ENCODE measurements at regions not wholly inside any gene's neighbourhood (a gene's known extent, or its start where the extent isn't known, plus 50 kb on each side); places are given as distances from the start of the nearest gene placed in this dataset.
"Not testable (repeated sequence)": the region's sequence is repeated elsewhere in the genome, so short reads cannot be mapped to it uniquely, and the experiment has no call there.

GRCh38 chr12:105423237-105423636 is 92.7 kb downstream of the C12orf75 start:
- in situ Hi-C loops (cut with HindIII; ENCODE audit: low sequenced_read_pairs): loop anchor here (25.0 kb wide), 1 partner anchor 864 kb away; no protein-coding TSS in a partner anchor

DNA sequence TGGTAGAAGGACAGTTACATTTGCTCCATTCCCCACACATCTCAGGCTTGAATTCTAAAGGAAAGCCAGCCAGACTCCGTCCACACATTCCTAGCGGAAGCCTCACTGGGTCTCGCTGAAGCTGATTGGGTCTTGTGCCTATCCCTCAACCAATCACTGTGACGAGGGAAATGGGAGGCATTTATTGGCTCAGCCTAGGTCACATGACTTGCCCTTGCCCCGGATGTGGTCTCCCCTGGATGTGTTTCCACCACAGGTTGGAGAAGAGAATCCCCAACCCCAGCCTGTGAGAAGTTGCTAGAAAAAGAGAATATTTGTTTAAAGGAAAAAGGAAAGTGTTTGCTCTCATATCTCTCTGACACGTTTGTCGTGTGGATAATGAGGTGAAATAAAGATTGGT is 93.4 kb downstream of the C12orf75 start:
- in situ Hi-C loops (cut with HindIII; ENCODE audit: low sequenced_read_pairs): loop anchor here (25.0 kb wide), 1 partner anchor 863 kb away; no protein-coding TSS in a partner anchor

- in situ Hi-C loops (cut with HindIII; ENCODE audit: low sequenced_read_pairs): no loop called here
Measured at GRCh38 chr12:105425254-105426174, 95.0 kb downstream of the C12orf75 start.

DNA sequence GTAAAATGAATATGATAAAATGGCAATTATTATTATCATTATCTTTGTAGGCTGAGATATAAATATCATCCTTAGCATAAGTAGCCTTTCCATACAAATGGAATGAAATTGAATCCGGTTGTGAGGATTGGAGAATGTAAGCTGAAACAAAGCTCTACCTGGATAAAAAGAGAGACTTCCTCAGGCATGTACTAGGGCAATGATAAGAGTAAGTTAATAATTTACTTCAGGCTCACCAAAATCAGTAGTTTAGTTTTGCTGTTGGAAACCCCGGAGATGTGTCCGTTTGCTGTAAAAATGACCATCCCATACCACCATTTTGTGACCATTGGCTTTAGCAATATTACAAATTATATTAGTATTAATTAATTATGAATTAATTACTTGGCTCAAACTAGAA is 96.3 kb downstream of the C12orf75 start:
- in situ Hi-C loops (cut with HindIII; ENCODE audit: low sequenced_read_pairs): no loop called here

- in situ Hi-C loops (cut with HindIII; ENCODE audit: low sequenced_read_pairs): no loop called here
Measured at GRCh38 chr12:105427883-105428282, 97.4 kb downstream of the C12orf75 start.

DNA sequence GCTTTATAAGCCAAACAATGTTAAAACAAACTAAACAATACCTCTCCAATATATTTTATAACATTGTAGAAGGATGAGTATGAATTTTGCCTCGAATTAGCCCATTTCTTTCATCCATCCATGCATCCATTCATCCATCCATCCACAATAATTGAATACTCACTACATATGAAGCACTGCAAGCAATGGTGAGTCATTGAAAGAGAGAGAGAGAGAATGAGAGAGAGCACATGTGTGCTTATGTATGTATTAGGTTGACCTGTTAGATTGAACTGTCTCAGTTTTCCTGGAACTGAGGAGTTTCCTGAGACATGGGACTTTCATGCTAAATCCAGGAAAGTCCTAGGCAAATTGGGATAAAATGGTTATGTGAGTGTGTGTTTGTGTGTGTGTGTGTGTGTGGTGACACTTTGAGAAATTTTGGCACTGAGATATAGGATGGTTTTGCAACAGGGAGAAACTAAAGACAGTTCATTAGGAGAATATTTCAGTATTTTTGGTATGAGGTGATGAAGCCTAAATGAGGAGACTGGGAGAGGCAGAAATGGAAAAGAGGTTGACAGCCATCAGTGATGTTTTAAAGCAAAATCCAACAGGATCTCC is 98.4 kb downstream of the C12orf75 start:
- in situ Hi-C loops (cut with HindIII; ENCODE audit: low sequenced_read_pairs): no loop called here

DNA sequence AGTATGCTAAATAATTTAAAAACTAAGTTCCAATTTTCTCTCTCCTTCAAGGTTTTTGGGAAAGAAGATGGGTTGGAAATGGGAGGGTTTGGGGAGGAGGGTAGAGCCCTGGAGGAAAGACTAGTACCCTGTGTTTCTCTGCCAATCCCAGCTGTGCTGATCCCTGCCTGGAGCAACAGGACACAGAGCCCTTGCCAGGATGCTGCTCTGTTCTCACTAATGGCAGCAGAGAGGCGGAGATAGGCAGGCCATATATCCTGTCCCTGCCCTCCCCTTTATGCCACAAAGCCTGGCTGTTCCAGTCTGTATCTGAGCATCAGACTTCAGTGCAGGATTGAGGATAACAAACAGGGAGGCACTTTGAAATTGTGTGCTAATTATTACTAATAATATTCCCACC is 99.0 kb downstream of the C12orf75 start:
- in situ Hi-C loops (cut with HindIII; ENCODE audit: low sequenced_read_pairs): no loop called here

GRCh38 chr12:105431537-105432100 is 101.1 kb downstream of the C12orf75 start:
- in situ Hi-C loops (cut with HindIII; ENCODE audit: low sequenced_read_pairs): no loop called here

- in situ Hi-C loops (cut with HindIII; ENCODE audit: low sequenced_read_pairs): no loop called here
Measured at GRCh38 chr12:105433804-105434203, 103.3 kb downstream of the C12orf75 start.

DNA sequence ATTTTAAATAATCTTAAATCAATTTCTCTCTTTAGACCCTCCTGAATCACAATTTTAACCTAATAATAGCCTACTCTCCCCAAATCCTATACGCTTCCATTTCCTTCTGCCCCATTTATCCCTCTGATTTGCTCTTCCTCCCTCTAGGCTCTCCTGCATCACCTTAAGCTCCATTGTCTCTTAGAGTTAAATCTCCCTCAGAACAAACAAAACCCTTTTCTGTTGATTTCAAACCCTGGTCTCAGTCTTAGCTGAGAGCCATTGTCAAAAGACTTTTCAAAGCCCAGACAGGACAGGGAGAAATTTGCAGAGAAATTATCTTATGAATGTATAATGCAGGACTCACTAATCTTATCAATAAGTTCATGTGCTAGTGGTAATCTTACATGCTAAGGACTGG is 106.1 kb downstream of the C12orf75 start:
- in situ Hi-C loops (cut with HindIII; ENCODE audit: low sequenced_read_pairs): no loop called here

GRCh38 chr12:105440037-105440664 is 109.7 kb downstream of the C12orf75 start:
- in situ Hi-C loops (cut with HindIII; ENCODE audit: low sequenced_read_pairs): no loop called here

GRCh38 chr12:105443802-105444652 is 113.5 kb downstream of the C12orf75 start:
- in situ Hi-C loops (cut with HindIII; ENCODE audit: low sequenced_read_pairs): no loop called here

DNA sequence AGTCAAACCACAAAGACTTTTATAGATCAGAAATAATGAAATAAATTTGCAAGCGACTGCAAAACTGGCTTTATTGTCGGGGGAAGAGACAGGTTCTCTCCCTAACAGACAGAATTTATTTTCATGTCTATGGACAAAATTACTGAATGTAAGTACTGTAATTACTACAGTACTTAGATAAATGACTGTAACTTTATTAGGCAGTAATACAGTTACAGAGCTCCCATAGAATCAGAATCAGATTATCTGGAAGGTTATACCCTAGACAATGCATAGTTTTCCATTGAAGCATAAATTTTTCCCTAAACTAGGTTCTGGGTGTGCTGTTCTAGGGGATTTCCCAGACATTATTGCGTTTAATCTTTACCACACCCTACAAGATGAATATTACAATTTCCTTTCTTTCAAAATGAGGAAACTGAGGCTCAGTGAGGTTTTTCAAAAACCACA is 114.2 kb downstream of the C12orf75 start:
- in situ Hi-C loops (cut with HindIII; ENCODE audit: low sequenced_read_pairs): no loop called here

- in situ Hi-C loops (cut with HindIII; ENCODE audit: low sequenced_read_pairs): no loop called here
Measured at GRCh38 chr12:105445249-105445648, 114.8 kb downstream of the C12orf75 start.

DNA sequence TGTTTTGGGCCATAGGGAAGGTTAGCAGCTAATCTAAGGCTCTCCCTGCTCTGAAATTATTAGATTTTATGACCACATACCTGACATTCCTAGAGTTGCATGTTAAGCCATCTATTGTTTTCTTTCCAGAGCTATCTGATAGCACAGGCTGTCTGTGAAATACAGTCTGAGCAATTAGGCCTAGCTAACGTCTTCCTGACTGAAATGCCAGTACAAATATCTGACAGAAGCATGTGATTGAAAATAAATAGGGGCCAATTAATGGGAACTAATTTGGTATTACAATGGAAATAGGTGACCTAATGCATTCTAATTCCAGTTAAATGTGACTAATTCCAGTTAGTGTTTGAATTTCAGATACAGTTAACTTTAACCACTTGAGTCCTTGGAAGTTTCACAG is 115.2 kb downstream of the C12orf75 start:
- in situ Hi-C loops (cut with HindIII; ENCODE audit: low sequenced_read_pairs): no loop called here

GRCh38 chr12:105446460-105446859 is 116.0 kb downstream of the C12orf75 start:
- in situ Hi-C loops (cut with HindIII; ENCODE audit: low sequenced_read_pairs): not testable (repeated sequence)

- in situ Hi-C loops (cut with HindIII; ENCODE audit: low sequenced_read_pairs): no loop called here
Measured at GRCh38 chr12:105449431-105449830, 118.9 kb downstream of the C12orf75 start.

GRCh38 chr12:105451211-105451610 is 120.7 kb downstream of the C12orf75 start:
- in situ Hi-C loops (cut with HindIII; ENCODE audit: low sequenced_read_pairs): no loop called here

GRCh38 chr12:105451798-105452197 is 121.3 kb downstream of the C12orf75 start:
- in situ Hi-C loops (cut with HindIII; ENCODE audit: low sequenced_read_pairs): no loop called here

DNA sequence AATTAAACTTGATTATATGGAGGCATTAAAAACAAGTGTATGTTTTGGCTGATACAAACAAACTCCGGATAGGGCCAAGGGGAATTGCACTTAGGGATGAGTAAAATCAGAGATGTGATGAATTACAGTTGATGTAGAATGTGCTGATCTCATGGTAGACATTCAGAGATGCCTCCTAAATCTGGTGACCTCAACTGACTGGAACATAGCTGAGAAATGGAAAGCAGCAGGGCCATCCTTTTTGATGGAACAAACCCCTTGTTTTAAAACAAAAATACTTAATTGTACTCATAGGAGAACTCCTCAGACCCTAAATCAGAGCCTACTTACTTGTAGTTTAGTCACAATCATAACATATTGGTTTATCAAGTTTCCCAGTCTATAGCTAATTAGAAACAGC is 122.8 kb downstream of the C12orf75 start:
- in situ Hi-C loops (cut with HindIII; ENCODE audit: low sequenced_read_pairs): no loop called here

Data from DLD1 (cell line).